ENCODE measurements at regions not wholly inside any gene's neighbourhood (a gene's known extent, or its start where the extent isn't known, plus 50 kb on each side); places are given as distances from the start of the nearest gene placed in this dataset.

DNA sequence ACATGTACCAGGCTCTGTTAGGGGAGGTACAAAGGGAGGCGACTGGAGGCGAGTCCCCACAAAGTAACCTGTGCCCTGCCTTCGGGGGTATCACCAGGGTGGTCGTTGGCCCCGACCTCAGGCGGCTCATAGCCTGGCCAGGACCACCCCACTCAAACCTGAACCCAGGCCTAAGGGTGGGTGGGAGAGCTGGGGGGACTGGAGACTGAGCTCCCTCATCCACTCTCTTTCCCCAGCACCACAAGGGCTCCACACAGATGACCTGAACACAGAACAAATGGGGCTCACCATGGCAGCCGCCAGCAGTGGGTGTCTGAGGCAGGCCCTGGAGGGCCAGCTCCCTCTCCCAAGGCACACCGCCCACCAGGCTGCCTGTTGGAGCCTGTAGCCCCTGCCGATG, 120.6 kb upstream of the TNRC6C start:
- H3K27ac ChIP-seq, result no peak overlapping the region
- ChIA-PET POLR2A (ENCODE audit: low non-redundant PET) (no interaction called here), CTCF (no interaction called here)
- DNase-seq (ENCODE audit: low spot score), result no peak
- TF ChIP-seq, protein P1, sequence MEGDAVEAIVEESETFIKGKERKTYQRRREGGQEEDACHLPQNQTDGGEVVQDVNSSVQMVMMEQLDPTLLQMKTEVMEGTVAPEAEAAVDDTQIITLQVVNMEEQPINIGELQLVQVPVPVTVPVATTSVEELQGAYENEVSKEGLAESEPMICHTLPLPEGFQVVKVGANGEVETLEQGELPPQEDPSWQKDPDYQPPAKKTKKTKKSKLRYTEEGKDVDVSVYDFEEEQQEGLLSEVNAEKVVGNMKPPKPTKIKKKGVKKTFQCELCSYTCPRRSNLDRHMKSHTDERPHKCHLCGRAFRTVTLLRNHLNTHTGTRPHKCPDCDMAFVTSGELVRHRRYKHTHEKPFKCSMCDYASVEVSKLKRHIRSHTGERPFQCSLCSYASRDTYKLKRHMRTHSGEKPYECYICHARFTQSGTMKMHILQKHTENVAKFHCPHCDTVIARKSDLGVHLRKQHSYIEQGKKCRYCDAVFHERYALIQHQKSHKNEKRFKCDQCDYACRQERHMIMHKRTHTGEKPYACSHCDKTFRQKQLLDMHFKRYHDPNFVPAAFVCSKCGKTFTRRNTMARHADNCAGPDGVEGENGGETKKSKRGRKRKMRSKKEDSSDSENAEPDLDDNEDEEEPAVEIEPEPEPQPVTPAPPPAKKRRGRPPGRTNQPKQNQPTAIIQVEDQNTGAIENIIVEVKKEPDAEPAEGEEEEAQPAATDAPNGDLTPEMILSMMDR (conservative IDR thresholded peaks at IDR 0.05; ENCODE audit: low read depth), result no peak

GRCh38 chr17:77838748-77839697, 119.5 kb upstream of the TNRC6C start:
- CTCF ChIA-PET, result no interaction called here
- no peak overlapping the region for H3K27ac ChIP-seq
- POLR2A ChIA-PET (ENCODE audit: low non-redundant PET), result no interaction called here

DNA sequence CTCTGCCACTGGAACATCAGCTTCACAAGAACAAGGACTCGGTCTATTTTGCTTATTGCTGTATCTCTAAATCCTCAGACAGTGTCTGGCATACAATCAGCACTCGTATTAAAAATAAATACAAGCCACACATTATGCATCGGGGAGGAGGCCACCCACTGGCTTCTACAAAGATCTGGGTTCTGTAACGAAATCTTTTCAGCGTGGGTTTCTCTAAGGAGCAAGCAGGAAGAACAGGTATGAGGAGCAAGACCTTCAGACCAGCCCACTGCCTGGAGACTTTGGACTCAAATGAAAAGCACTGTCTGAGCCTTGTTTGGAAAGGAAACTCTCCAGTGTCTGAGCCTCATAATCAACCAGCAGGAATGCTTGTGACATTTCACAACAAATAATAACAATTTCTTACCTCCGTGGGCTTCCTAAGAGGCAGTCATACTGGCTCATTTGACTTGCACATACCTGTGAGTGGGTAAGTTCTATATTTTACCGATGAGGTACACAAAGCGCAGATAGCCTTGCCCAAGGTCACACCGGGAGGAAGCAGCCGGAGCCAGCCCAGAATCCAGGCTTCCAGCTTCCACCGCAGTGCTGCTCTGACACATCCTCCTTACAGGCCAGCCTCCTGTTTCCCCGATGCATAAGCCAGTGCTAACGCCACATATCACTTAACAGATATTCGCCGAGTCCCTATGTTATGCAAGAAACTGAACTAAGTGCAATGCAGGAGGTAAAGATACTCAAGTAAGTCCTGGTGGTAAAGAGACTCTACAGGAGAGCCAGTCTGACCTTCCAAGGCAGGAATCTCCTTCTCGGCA, 118.6 kb upstream of the TNRC6C start:
- TF ChIP-seq, protein P1 (conservative IDR thresholded peaks at IDR 0.05; ENCODE audit: low read depth), result no peak
- no peak for DNase-seq (ENCODE audit: low spot score)
- ChIA-PET CTCF (no interaction called here), POLR2A (ENCODE audit: low non-redundant PET) (no interaction called here)
- no peak overlapping the region for H3K27ac ChIP-seq

More at GRCh38 chr17:77838748-77839697, 119.5 kb upstream of the TNRC6C start:
- DNase-seq (ENCODE audit: low spot score), result no peak
- TF ChIP-seq, protein P1 (conservative IDR thresholded peaks at IDR 0.05; ENCODE audit: low read depth), result no peak

DNA sequence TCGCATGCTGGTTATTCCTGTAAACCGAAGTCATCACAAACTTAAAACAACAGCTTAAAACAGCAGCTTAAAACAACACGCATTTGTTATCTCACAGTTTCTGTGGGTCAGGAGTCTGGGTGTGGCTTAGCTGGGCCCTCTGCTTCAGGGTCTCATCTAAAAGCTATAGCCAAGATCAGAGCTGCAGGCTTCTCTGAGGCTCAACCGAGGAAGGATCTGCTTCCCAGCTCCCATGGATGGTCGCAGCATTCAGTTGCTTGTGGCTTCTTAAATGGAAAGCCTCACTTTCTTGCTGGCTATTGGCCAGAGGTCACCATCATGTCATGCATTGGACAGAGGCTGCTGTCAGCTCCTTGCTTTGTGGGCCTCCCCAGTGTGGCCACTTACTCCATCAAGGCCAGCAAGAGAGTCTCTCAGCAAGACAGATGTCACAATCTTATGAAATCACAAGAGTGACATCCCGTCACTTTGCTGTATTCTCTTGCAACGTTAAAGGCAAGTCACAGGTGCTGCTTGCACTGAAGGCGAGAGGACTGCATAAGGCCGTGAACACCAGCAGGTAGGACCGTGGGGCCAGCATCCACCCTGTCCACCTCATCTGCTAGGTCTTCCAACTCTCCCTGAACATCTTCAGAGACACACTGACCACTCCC, 117.9 kb upstream of the TNRC6C start:
- POLR2A ChIA-PET (ENCODE audit: low non-redundant PET), result no interaction called here
- TF ChIP-seq, protein P1 (conservative IDR thresholded peaks at IDR 0.05; ENCODE audit: low read depth), result no peak
- H3K27ac ChIP-seq, result no peak overlapping the region
- CTCF ChIA-PET, result no interaction called here
- DNase-seq (ENCODE audit: low spot score), result no peak

- no peak overlapping the region for H3K27ac ChIP-seq
- TF ChIP-seq, protein P1 (conservative IDR thresholded peaks at IDR 0.05; ENCODE audit: low read depth), result no peak
- no peak for DNase-seq (ENCODE audit: low spot score)
- CTCF ChIA-PET, result no interaction called here
- POLR2A ChIA-PET (ENCODE audit: low non-redundant PET), result no interaction called here
These were observed 116.6 kb upstream of the TNRC6C start for GRCh38 chr17:77841742-77842527.
